GM18519 (cell line): ENCODE measurements at regions not wholly inside any gene's neighbourhood (a gene's known extent, or its start where the extent isn't known, plus 50 kb on each side); places are given as distances from the start of the nearest gene placed in this dataset.

Experiments used
- ATAC-seq: cut with Tn5 transposase; IDR thresholded peaks from one replicate; pipeline ENCODE4 v1.9.1; 2021; ENCODE audit warnings: mild to moderate bottlenecking, moderate library complexity; ENCODE audit not compliant: unreplicated experiment, low FRiP score

GRCh38 chr20:6715401-6715941 is 52.0 kb upstream of the BMP2 start:
- no peak for ATAC-seq

GRCh38 chr20:6714279-6714711 is 53.2 kb upstream of the BMP2 start:
- no peak for ATAC-seq

- ATAC-seq, result no peak
These were observed 55.4 kb upstream of the BMP2 start for GRCh38 chr20:6711951-6712649.

- no peak for ATAC-seq
These were observed 57.4 kb upstream of the BMP2 start for GRCh38 chr20:6709910-6710595.

- no peak for ATAC-seq
These were observed 59.5 kb upstream of the BMP2 start for GRCh38 chr20:6708010-6708409.

GRCh38 chr20:6707321-6707831 is 60.1 kb upstream of the BMP2 start:
- ATAC-seq, result no peak

- ATAC-seq, result no peak
These were observed 61.4 kb upstream of the BMP2 start for GRCh38 chr20:6705926-6706548.

GRCh38 chr20:6705106-6705766 is 62.2 kb upstream of the BMP2 start:
- no peak for ATAC-seq

- no peak for ATAC-seq
These were observed 63.2 kb upstream of the BMP2 start for GRCh38 chr20:6704132-6704861.

GRCh38 chr20:6703656-6704055 is 63.8 kb upstream of the BMP2 start:
- ATAC-seq, result no peak

GRCh38 chr20:6703047-6703446 is 64.4 kb upstream of the BMP2 start:
- ATAC-seq, result no peak

GRCh38 chr20:6702144-6702543 is 65.3 kb upstream of the BMP2 start:
- no peak for ATAC-seq

- no peak for ATAC-seq
These were observed 66.7 kb upstream of the BMP2 start for GRCh38 chr20:6700563-6701329.

GRCh38 chr20:6699921-6700562 is 67.4 kb upstream of the BMP2 start:
- no peak for ATAC-seq

- no peak for ATAC-seq
These were observed 68.8 kb upstream of the BMP2 start for GRCh38 chr20:6698723-6699122.

- no peak for ATAC-seq
These were observed 69.4 kb upstream of the BMP2 start for GRCh38 chr20:6698056-6698455.

GRCh38 chr20:6697228-6697972 is 70.1 kb upstream of the BMP2 start:
- ATAC-seq, result no peak

- ATAC-seq, result no peak
These were observed 71.5 kb upstream of the BMP2 start for GRCh38 chr20:6696001-6696400.
